CD4-positive, alpha-beta T cell (primary cell): ENCODE measurements at regions not wholly inside any gene's neighbourhood (a gene's known extent, or its start where the extent isn't known, plus 50 kb on each side); places are given as distances from the start of the nearest gene placed in this dataset.

Experiments
- ATAC-seq: fragments of 200-7000 bp; cut with Tn5 transposase; one replicate; pipeline ENCODE4 v1.10.0; 2022; ENCODE audit warnings: mild to moderate bottlenecking; ENCODE audit not compliant: poor library complexity
- CTCF ChIA-PET: fragments of 350-600 bp; sonication (Branson Sonifier 250); formaldehyde crosslinking; loops from one replicate; lab custom pipeline; 2021; ENCODE audit warnings: antibody characterized with exemption, inconsistent platforms; lab: Charles Lee
- POLR2A ChIA-PET: fragments of 350-600 bp; sonication (Branson Sonifier 250); formaldehyde crosslinking; loops from one replicate; lab custom pipeline; 2021; ENCODE audit warnings: antibody characterized with exemption, inconsistent platforms; lab: Charles Lee
- DNase-seq, 14 experiments: peaks; one replicate each; pipeline ENCODE4 v3.0.0-alpha.2; 2013 to 2020; ENCODE audit warnings: mixed read lengths in 2 of 14
- H3K27ac ChIP-seq, 2 donors: one replicate each; pipeline versions ENCODE4 v1.5.1 to v1.7.0; 2013; ENCODE audit warnings: low read length in 2 of 2, low read depth in 1 of 2, mild to moderate bottlenecking in 1 of 2
- H3K27me3 ChIP-seq, 2 experiments: 1 replicate in 1 of 2; 2 replicates in 1 of 2; pipeline versions ENCODE4 v1.6.1 to v1.7.0; 2013; ENCODE audit warnings: low read length in 2 of 2, control low read depth in 1 of 2, mild to moderate bottlenecking in 1 of 2, moderate library complexity in 1 of 2; ENCODE audit not compliant: insufficient read depth in 2 of 2, control insufficient read depth in 1 of 2
- H3K36me3 ChIP-seq: one replicate; pipeline ENCODE4 v1.6.1; 2013; ENCODE audit warnings: low read length, control low read depth; ENCODE audit not compliant: insufficient read depth
- H3K4me1 ChIP-seq: one replicate; pipeline ENCODE4 v1.6.1; 2013; ENCODE audit warnings: low read length, control low read depth; ENCODE audit not compliant: insufficient read depth
- H3K4me3 ChIP-seq: one replicate; pipeline ENCODE4 v1.5.1; 2013; ENCODE audit warnings: mild to moderate bottlenecking, low read length, moderate library complexity
- H3K9me3 ChIP-seq, 2 experiments: 1 replicate in 1 of 2; 2 replicates in 1 of 2; pipeline versions ENCODE4 v1.6.1 to v1.7.0; 2013; ENCODE audit warnings: low read length in 2 of 2, mild to moderate bottlenecking in 2 of 2, control low read depth in 1 of 2, moderate library complexity in 1 of 2; ENCODE audit not compliant: control insufficient read depth in 1 of 2, insufficient read depth in 1 of 2
- H3K27ac Mint-ChIP-seq: one replicate; pipeline ENCODE4 v1.8.0; 2020; ENCODE audit warnings: mixed read lengths
- H3K27me3 Mint-ChIP-seq: one replicate; pipeline ENCODE4 v1.8.0; 2021; ENCODE audit warnings: mixed read lengths
- H3K36me3 Mint-ChIP-seq: one replicate; pipeline ENCODE4 v1.8.0; 2021; ENCODE audit warnings: low read depth, mixed read lengths
- H3K4me1 Mint-ChIP-seq: one replicate; pipeline ENCODE4 v1.8.0; 2021; ENCODE audit warnings: low read depth, mixed read lengths
- H3K4me3 Mint-ChIP-seq: one replicate; pipeline ENCODE4 v1.8.0; 2020; ENCODE audit warnings: mild to moderate bottlenecking, mixed read lengths
- H3K9me3 Mint-ChIP-seq: one replicate; pipeline ENCODE4 v1.8.0; 2020; ENCODE audit warnings: mixed read lengths
- intact Hi-C, 2 experiments: fragments of 100-400 bp; cut with DNase I in 1 of 2; cut with micrococcal nuclease in 1 of 2; formaldehyde crosslinking; loops; one replicate each; pipeline versions ENCODE4 v1.15.1 to v1.9.0; 2023 to 2025; cut with DNase I, micrococcal nuclease
- TF ChIP-seq, protein P1 (sequence below): fragments of 200-600 bp; IDR thresholded peaks from one replicate; pipeline ENCODE4 v1.8.0; 2022; ENCODE audit warnings: antibody characterized with exemption, mild to moderate bottlenecking

DNA sequence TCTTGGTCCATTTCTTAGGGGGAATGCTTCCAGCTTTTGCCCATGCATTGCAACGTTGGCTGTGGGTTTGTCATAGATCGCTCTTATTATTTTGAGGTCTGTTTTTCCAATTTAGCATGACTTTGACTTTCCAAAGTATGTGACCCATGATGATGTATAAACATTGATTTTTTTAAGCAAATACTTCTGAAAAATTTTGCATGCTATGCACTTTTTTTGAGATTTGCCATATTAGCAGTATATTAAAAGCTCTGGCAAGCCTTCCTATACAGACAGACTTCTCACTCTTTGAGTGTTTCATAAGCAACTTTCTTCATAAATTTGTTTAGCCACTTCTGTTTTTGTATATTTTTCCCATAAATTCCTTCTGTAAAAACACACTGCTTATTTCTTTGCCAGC, 746.4 kb upstream of the LCORL start:
- Histone ChIP-seq H3K36me3 (no peaks in the 10 kb centered on the region), H3K9me3 (peaks cover 0 to 4% of the 10 kb centered on the region in 2 experiments), H3K4me3 (no peak overlapping the region), H3K27ac (no peak overlapping the region), H3K27me3 (no peaks in the 10 kb centered on the region), H3K4me1 (no peaks in the 10 kb centered on the region)
- Mint-ChIP-seq H3K27me3 (no peaks in the 10 kb centered on the region), H3K4me3 (no peak overlapping the region), H3K27ac (no peak overlapping the region), H3K9me3 (peaks cover 4% of the 10 kb centered on the region), H3K4me1 (no peaks in the 10 kb centered on the region), H3K36me3 (no peaks in the 10 kb centered on the region)
- no peak for DNase-seq
- TF ChIP-seq, protein P1, sequence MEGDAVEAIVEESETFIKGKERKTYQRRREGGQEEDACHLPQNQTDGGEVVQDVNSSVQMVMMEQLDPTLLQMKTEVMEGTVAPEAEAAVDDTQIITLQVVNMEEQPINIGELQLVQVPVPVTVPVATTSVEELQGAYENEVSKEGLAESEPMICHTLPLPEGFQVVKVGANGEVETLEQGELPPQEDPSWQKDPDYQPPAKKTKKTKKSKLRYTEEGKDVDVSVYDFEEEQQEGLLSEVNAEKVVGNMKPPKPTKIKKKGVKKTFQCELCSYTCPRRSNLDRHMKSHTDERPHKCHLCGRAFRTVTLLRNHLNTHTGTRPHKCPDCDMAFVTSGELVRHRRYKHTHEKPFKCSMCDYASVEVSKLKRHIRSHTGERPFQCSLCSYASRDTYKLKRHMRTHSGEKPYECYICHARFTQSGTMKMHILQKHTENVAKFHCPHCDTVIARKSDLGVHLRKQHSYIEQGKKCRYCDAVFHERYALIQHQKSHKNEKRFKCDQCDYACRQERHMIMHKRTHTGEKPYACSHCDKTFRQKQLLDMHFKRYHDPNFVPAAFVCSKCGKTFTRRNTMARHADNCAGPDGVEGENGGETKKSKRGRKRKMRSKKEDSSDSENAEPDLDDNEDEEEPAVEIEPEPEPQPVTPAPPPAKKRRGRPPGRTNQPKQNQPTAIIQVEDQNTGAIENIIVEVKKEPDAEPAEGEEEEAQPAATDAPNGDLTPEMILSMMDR, result no peak
- CTCF ChIA-PET, result no interaction called here
- POLR2A ChIA-PET, result no interaction called here
- no peak for ATAC-seq
- intact Hi-C loops, result no loop called here

DNA sequence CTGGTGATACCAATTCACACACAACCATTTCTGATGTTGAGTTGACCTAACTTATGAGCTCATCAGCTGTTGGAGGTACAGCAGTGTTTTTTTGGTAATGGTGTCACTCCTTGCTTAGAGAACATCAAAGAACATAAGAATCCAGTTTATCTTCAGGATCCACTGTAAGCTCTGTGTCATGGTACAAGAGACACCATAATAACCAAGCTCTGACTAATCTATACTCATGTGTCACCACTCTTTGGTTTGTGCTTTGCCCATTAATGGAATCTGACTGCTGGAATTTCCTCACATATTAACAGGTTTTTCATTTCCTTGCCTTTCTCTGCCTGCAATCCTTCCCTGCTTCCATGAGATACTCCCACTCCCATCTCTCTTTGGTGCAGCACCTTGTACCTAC, 735.1 kb upstream of the LCORL start:
- H3K36me3 Mint-ChIP-seq, result no peaks in the 10 kb centered on the region
- DNase-seq (no peak), ATAC-seq (no peak)
- Histone ChIP-seq H3K4me3 (no peak overlapping the region), H3K27ac (no peak overlapping the region), H3K9me3 (no peaks in the 10 kb centered on the region), H3K4me1 (no peaks in the 10 kb centered on the region), H3K36me3 (no peaks in the 10 kb centered on the region), H3K27me3 (no peaks in the 10 kb centered on the region)
- no peaks in the 10 kb centered on the region for H3K27me3 Mint-ChIP-seq
- ChIA-PET CTCF (no interaction called here), POLR2A (no interaction called here)
- TF ChIP-seq, protein P1, result no peak
- no peak overlapping the region for H3K27ac Mint-ChIP-seq
- intact Hi-C loops, result no loop called here
- no peaks in the 10 kb centered on the region for H3K4me1 Mint-ChIP-seq
- no peak overlapping the region for H3K4me3 Mint-ChIP-seq
- H3K9me3 Mint-ChIP-seq, result peaks cover 6% of the 10 kb centered on the region

DNA sequence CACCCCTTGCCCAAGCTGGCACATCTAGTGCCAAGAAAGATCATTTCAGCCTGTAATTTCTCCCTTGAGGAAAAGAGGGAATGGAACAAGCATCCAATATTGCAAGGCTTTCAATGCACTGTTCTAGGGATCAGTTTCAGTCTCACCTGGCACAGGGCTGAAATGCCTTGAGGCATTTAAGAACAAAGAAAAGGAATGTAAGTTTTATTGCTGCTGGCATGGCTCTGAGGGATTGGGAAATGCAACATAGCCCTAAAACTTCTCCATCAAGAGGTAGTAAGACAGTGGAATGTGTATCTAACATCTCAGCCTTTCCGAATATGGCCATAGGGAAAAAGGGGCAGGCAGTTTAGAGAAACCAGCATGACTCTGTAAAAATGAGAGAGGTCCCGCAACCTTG, 732.6 kb upstream of the LCORL start:
- no peaks in the 10 kb centered on the region for H3K9me3 ChIP-seq
- Mint-ChIP-seq H3K36me3 (no peaks in the 10 kb centered on the region), H3K4me1 (no peaks in the 10 kb centered on the region), H3K9me3 (peaks cover 8% of the 10 kb centered on the region), H3K4me3 (no peak overlapping the region), H3K27me3 (no peaks in the 10 kb centered on the region), H3K27ac (no peak overlapping the region)
- ChIA-PET POLR2A (no interaction called here), CTCF (no interaction called here)
- no peaks in the 10 kb centered on the region for H3K27me3 ChIP-seq
- H3K27ac ChIP-seq, result no peak overlapping the region
- DNase-seq (no peak), ATAC-seq (no peak)
- intact Hi-C loops, result no loop called here
- H3K36me3 ChIP-seq, result no peaks in the 10 kb centered on the region
- no peak overlapping the region for H3K4me3 ChIP-seq
- TF ChIP-seq, protein P1, result no peak
- no peaks in the 10 kb centered on the region for H3K4me1 ChIP-seq
